CD4-positive, alpha-beta T cell (primary cell): ENCODE measurements at regions not wholly inside any gene's neighbourhood (a gene's known extent, or its start where the extent isn't known, plus 50 kb on each side); places are given as distances from the start of the nearest gene placed in this dataset.

Experiments
- ATAC-seq: fragments of 200-7000 bp; cut with Tn5 transposase; one replicate; pipeline ENCODE4 v1.10.0; 2022; ENCODE audit warnings: mild to moderate bottlenecking; ENCODE audit not compliant: poor library complexity
- CTCF ChIA-PET: fragments of 350-600 bp; sonication (Branson Sonifier 250); formaldehyde crosslinking; loops from one replicate; lab custom pipeline; 2021; ENCODE audit warnings: antibody characterized with exemption, inconsistent platforms; lab: Charles Lee
- POLR2A ChIA-PET: fragments of 350-600 bp; sonication (Branson Sonifier 250); formaldehyde crosslinking; loops from one replicate; lab custom pipeline; 2021; ENCODE audit warnings: antibody characterized with exemption, inconsistent platforms; lab: Charles Lee
- DNase-seq, 14 experiments: peaks; one replicate each; pipeline ENCODE4 v3.0.0-alpha.2; 2013 to 2020; ENCODE audit warnings: mixed read lengths in 2 of 14
- H3K27ac ChIP-seq, 2 donors: one replicate each; pipeline versions ENCODE4 v1.5.1 to v1.7.0; 2013; ENCODE audit warnings: low read length in 2 of 2, low read depth in 1 of 2, mild to moderate bottlenecking in 1 of 2
- H3K27me3 ChIP-seq, 2 experiments: 1 replicate in 1 of 2; 2 replicates in 1 of 2; pipeline versions ENCODE4 v1.6.1 to v1.7.0; 2013; ENCODE audit warnings: low read length in 2 of 2, control low read depth in 1 of 2, mild to moderate bottlenecking in 1 of 2, moderate library complexity in 1 of 2; ENCODE audit not compliant: insufficient read depth in 2 of 2, control insufficient read depth in 1 of 2
- H3K36me3 ChIP-seq: one replicate; pipeline ENCODE4 v1.6.1; 2013; ENCODE audit warnings: low read length, control low read depth; ENCODE audit not compliant: insufficient read depth
- H3K4me1 ChIP-seq: one replicate; pipeline ENCODE4 v1.6.1; 2013; ENCODE audit warnings: low read length, control low read depth; ENCODE audit not compliant: insufficient read depth
- H3K4me3 ChIP-seq: one replicate; pipeline ENCODE4 v1.5.1; 2013; ENCODE audit warnings: mild to moderate bottlenecking, low read length, moderate library complexity
- H3K9me3 ChIP-seq, 2 experiments: 1 replicate in 1 of 2; 2 replicates in 1 of 2; pipeline versions ENCODE4 v1.6.1 to v1.7.0; 2013; ENCODE audit warnings: low read length in 2 of 2, mild to moderate bottlenecking in 2 of 2, control low read depth in 1 of 2, moderate library complexity in 1 of 2; ENCODE audit not compliant: control insufficient read depth in 1 of 2, insufficient read depth in 1 of 2
- H3K27ac Mint-ChIP-seq: one replicate; pipeline ENCODE4 v1.8.0; 2020; ENCODE audit warnings: mixed read lengths
- H3K27me3 Mint-ChIP-seq: one replicate; pipeline ENCODE4 v1.8.0; 2021; ENCODE audit warnings: mixed read lengths
- H3K36me3 Mint-ChIP-seq: one replicate; pipeline ENCODE4 v1.8.0; 2021; ENCODE audit warnings: low read depth, mixed read lengths
- H3K4me1 Mint-ChIP-seq: one replicate; pipeline ENCODE4 v1.8.0; 2021; ENCODE audit warnings: low read depth, mixed read lengths
- H3K4me3 Mint-ChIP-seq: one replicate; pipeline ENCODE4 v1.8.0; 2020; ENCODE audit warnings: mild to moderate bottlenecking, mixed read lengths
- H3K9me3 Mint-ChIP-seq: one replicate; pipeline ENCODE4 v1.8.0; 2020; ENCODE audit warnings: mixed read lengths
- CTCF ChIP-seq: fragments of 200-600 bp; IDR thresholded peaks from one replicate; pipeline ENCODE4 v1.8.0; 2022; ENCODE audit warnings: antibody characterized with exemption, mild to moderate bottlenecking
- intact Hi-C, 2 experiments: fragments of 100-400 bp; cut with DNase I in 1 of 2; cut with micrococcal nuclease in 1 of 2; formaldehyde crosslinking; loops; one replicate each; pipeline versions ENCODE4 v1.15.1 to v1.9.0; 2023 to 2025; cut with DNase I, micrococcal nuclease

GRCh38 chr1:30095051-30095450 is 628.3 kb downstream of the MATN1 start:
- no peaks in the 10 kb centered on the region for H3K4me1 Mint-ChIP-seq
- H3K36me3 ChIP-seq, result no peaks in the 10 kb centered on the region
- peaks cover 26 to 56% of the 10 kb centered on the region in 2 experiments for H3K9me3 ChIP-seq
- DNase-seq (no peak), ATAC-seq (no peak)
- no peak overlapping the region for H3K27ac Mint-ChIP-seq
- peaks cover 7% of the 10 kb centered on the region for H3K27me3 Mint-ChIP-seq
- intact Hi-C loops, result no loop called here
- no peak overlapping the region for H3K4me3 Mint-ChIP-seq
- ChIA-PET CTCF (no interaction called here), POLR2A (no interaction called here)
- no peaks in the 10 kb centered on the region for H3K36me3 Mint-ChIP-seq
- no peak overlapping the region for H3K4me3 ChIP-seq
- no peaks in the 10 kb centered on the region for H3K4me1 ChIP-seq
- no peaks in the 10 kb centered on the region for H3K27me3 ChIP-seq
- no peak overlapping the region for H3K27ac ChIP-seq
- TF ChIP-seq CTCF, result no peak
- H3K9me3 Mint-ChIP-seq, result peaks cover 13% of the 10 kb centered on the region

DNA sequence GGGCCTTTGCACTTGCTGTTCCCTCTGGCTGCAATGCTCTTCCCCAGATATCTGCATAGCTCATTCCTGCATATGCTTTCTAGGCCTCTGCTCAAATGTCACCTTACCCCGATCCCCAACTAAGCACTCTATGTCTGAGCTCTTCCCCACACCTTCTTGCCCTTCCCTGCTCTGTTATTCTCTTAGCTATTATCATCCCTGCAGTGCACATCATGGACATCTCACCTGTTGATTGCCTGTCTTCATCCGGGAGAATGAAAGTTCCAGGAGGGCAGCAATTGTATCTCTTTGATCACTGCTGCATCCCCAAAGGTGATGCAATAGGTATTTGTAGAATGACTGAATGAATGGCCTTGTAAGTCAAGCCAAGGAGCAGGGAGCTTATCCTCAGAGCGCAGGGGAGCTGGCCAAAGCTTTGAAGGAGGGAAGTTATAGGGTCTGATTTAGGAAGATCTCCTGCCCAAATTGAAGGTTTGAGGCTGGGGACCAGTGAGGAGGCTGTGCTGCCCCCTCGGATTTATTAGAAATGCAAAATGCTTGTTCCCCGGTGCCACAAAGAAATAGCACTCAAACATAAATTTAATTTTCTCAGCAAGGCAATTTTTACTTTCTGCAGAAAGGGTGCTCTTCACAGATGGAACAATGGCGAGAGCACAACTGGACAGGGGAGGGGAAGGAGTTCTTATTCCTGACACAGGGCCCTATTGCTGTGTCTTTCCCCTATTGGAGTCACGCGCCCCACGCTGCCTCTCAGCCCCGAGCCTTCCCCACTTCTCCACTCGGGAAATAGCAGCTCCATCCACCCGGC is 631.1 kb downstream of the MATN1 start:
- peaks cover 31% of the 10 kb centered on the region for H3K27me3 Mint-ChIP-seq
- TF ChIP-seq CTCF, result no peak
- H3K36me3 ChIP-seq, result no peaks in the 10 kb centered on the region
- H3K36me3 Mint-ChIP-seq, result no peaks in the 10 kb centered on the region
- CTCF ChIA-PET, result no interaction called here
- DNase-seq (no peak), ATAC-seq (no peak)
- no peaks in the 10 kb centered on the region for H3K4me1 Mint-ChIP-seq
- H3K4me1 ChIP-seq, result no peaks in the 10 kb centered on the region
- peaks cover 15% of the 10 kb centered on the region for H3K9me3 Mint-ChIP-seq
- no peak overlapping the region for H3K27ac Mint-ChIP-seq
- intact Hi-C loops, result no loop called here
- no peak overlapping the region for H3K4me3 ChIP-seq
- H3K9me3 ChIP-seq, result peaks cover 26 to 56% of the 10 kb centered on the region in 2 experiments
- no peak overlapping the region for H3K27ac ChIP-seq
- no peak overlapping the region for H3K4me3 Mint-ChIP-seq
- POLR2A ChIA-PET, result no interaction called here
- peaks cover 0 to 7% of the 10 kb centered on the region in 2 experiments for H3K27me3 ChIP-seq

GRCh38 chr1:30090162-30090820 is 633.1 kb downstream of the MATN1 start:
- no peak overlapping the region for H3K27ac ChIP-seq
- Mint-ChIP-seq H3K36me3 (no peaks in the 10 kb centered on the region), H3K4me1 (no peaks in the 10 kb centered on the region), H3K27me3 (peaks cover 46% of the 10 kb centered on the region), H3K9me3 (peaks cover 15% of the 10 kb centered on the region), H3K27ac (no peak overlapping the region), H3K4me3 (no peak overlapping the region)
- H3K27me3 ChIP-seq, result peaks cover 0 to 10% of the 10 kb centered on the region in 2 experiments
- DNase-seq (no peak), ATAC-seq (no peak)
- POLR2A ChIA-PET, result no interaction called here
- no peak overlapping the region for H3K4me3 ChIP-seq
- intact Hi-C loops, result no loop called here
- H3K4me1 ChIP-seq, result no peaks in the 10 kb centered on the region
- CTCF ChIA-PET, result no interaction called here
- H3K36me3 ChIP-seq, result no peaks in the 10 kb centered on the region
- H3K9me3 ChIP-seq, result peaks cover 26 to 57% of the 10 kb centered on the region in 2 experiments
- TF ChIP-seq CTCF, result no peak
